Panc1 (cell line): ENCODE measurements at regions not wholly inside any gene's neighbourhood (a gene's known extent, or its start where the extent isn't known, plus 50 kb on each side); places are given as distances from the start of the nearest gene placed in this dataset.

Experiments
- ATAC-seq: fragments of 200-7000 bp; cut with Tn5 transposase; 2 replicates; pipeline ENCODE4 v1.9.1; 2020; ENCODE audit warnings: mild to moderate bottlenecking, moderate library complexity
- BruUV-seq: library from RNA; stranded (reverse); fragments of 400-500 nt; replicated peaks from 2 replicates; lab custom pipeline; 2021; lab: Mats Ljungman, UMichigan
- CTCF ChIA-PET: fragments of 300-600 bp; sonication (Branson Sonifier 250); formaldehyde crosslinking; loops from one replicate; lab custom pipeline; 2022; ENCODE audit warnings: antibody characterized with exemption; lab: Charles Lee
- POLR2A ChIA-PET: fragments of 300-600 bp; sonication (Branson Sonifier 250); formaldehyde crosslinking; loops from one replicate; lab custom pipeline; 2022; ENCODE audit warnings: antibody characterized with exemption; lab: Charles Lee
- DNase-seq: peaks from one replicate; pipeline ENCODE4 v3.0.0-alpha.2; 2010; ENCODE audit warnings: low read depth, low spot score
- H3K27ac ChIP-seq: 2 replicates; pipeline ENCODE4 v1.5.1; 2011; ENCODE audit warnings: mild to moderate bottlenecking, low read length, inconsistent platforms
- H3K27me3 ChIP-seq: fragments of 200-500 bp; sonication (Bioruptor generic); 2 replicates; pipeline ENCODE4 v1.6.0; 2014; ENCODE audit warnings: low read length, inconsistent platforms; ENCODE audit not compliant: control insufficient read depth, insufficient read depth
- H3K36me3 ChIP-seq: fragments of 200-500 bp; sonication (Bioruptor generic); 2 replicates; pipeline ENCODE4 v1.5.1; 2014; ENCODE audit warnings: inconsistent platforms, mild to moderate bottlenecking, low read length, moderate library complexity; ENCODE audit not compliant: control insufficient read depth, insufficient read depth
- H3K4me1 ChIP-seq: 2 replicates; pipeline ENCODE4 v1.5.1; 2011; ENCODE audit warnings: inconsistent platforms, mild to moderate bottlenecking, low read length, moderate library complexity; ENCODE audit not compliant: control insufficient read depth, insufficient read depth
- H3K4me3 ChIP-seq, 2 experiments: 2 replicates each; pipeline ENCODE4 v1.5.1; 2011 to 2012; ENCODE audit warnings: low read depth in 2 of 2, low read length in 2 of 2, mild to moderate bottlenecking in 2 of 2, inconsistent platforms in 1 of 2, moderate library complexity in 1 of 2
- H3K9me3 ChIP-seq: fragments of 200-500 bp; sonication (Bioruptor generic); 2 replicates; pipeline ENCODE4 v1.5.1; 2014; ENCODE audit warnings: low read depth, mild to moderate bottlenecking, inconsistent platforms, low read length, moderate library complexity; ENCODE audit not compliant: control insufficient read depth, insufficient read depth
- POLR2AphosphoS5 ChIP-seq: IDR thresholded peaks from 2 replicates; pipeline ENCODE4 v1.6.1; 2012; ENCODE audit warnings: mild to moderate bottlenecking, low read depth, low read length, moderate library complexity
- SIN3A ChIP-seq: IDR thresholded peaks from 2 replicates; pipeline ENCODE4 v1.6.1; 2012; ENCODE audit warnings: low read depth, mild to moderate bottlenecking, low read length, moderate library complexity, borderline replicate concordance; ENCODE audit not compliant: insufficient read depth
- TCF7L2 ChIP-seq: IDR thresholded peaks from 2 replicates; pipeline ENCODE4 v1.6.1; 2011; ENCODE audit warnings: mild to moderate bottlenecking, low read depth, low read length, inconsistent platforms
- in situ Hi-C: cut with HindIII; loops from 2 replicates; pipeline ENCODE4 v1.10.0; 2016; ENCODE audit warnings: low sequenced_read_pairs, low pct_unique_long_range_greater_than_20kb
- intact Hi-C: fragments of 100-400 bp; cut with micrococcal nuclease; formaldehyde crosslinking; loops from one replicate; pipeline ENCODE4 v1.10.0; 2022; ENCODE audit not compliant: unreplicated experiment
- TF ChIP-seq, protein P1 (sequence below), 2 experiments: IDR thresholded peaks; 2 replicates each; pipeline ENCODE4 v1.6.1; 2011 to 2012; ENCODE audit warnings: low read depth in 2 of 2, control low read depth in 1 of 2, low read length in 1 of 2, mild to moderate bottlenecking in 1 of 2, moderate library complexity in 1 of 2; ENCODE audit not compliant: insufficient read depth in 1 of 2
- TF ChIP-seq, protein P2 (sequence below): fragments of 450-650 bp; IDR thresholded peaks from 2 replicates; pipeline ENCODE4 v1.5.1; 2017; ENCODE audit warnings: mild to moderate bottlenecking

DNA sequence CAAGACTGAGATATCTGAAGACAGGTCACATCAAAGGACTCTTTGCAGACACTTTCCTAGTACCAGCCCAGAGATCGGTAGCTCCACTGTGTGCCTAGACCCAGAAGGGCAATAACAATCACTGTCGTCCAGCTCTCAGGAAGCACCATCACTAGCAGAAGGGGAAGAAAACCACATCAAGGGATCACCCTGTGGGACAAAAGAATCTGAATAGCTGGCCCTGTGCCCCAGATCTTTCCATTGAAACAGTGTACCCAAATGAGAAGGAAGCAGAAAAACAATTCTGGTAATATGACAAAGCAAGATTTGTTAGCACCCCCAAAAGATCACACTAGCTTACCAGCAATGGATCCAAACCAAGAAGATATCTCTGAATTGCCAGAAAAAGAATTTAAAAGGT is 404.4 kb upstream of the NECTIN3 start:
- no peak overlapping the region for H3K27ac ChIP-seq
- ATAC-seq (no peak), DNase-seq (no peak)
- no peaks in the 10 kb centered on the region for H3K4me1 ChIP-seq
- TF ChIP-seq TCF7L2 (no peak), POLR2AphosphoS5 (no peak)
- TF ChIP-seq, protein P1, sequence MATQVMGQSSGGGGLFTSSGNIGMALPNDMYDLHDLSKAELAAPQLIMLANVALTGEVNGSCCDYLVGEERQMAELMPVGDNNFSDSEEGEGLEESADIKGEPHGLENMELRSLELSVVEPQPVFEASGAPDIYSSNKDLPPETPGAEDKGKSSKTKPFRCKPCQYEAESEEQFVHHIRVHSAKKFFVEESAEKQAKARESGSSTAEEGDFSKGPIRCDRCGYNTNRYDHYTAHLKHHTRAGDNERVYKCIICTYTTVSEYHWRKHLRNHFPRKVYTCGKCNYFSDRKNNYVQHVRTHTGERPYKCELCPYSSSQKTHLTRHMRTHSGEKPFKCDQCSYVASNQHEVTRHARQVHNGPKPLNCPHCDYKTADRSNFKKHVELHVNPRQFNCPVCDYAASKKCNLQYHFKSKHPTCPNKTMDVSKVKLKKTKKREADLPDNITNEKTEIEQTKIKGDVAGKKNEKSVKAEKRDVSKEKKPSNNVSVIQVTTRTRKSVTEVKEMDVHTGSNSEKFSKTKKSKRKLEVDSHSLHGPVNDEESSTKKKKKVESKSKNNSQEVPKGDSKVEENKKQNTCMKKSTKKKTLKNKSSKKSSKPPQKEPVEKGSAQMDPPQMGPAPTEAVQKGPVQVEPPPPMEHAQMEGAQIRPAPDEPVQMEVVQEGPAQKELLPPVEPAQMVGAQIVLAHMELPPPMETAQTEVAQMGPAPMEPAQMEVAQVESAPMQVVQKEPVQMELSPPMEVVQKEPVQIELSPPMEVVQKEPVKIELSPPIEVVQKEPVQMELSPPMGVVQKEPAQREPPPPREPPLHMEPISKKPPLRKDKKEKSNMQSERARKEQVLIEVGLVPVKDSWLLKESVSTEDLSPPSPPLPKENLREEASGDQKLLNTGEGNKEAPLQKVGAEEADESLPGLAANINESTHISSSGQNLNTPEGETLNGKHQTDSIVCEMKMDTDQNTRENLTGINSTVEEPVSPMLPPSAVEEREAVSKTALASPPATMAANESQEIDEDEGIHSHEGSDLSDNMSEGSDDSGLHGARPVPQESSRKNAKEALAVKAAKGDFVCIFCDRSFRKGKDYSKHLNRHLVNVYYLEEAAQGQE (IDR thresholded peaks at IDR 0.05; ENCODE audit: insufficient read depth in 1 of 2, low read depth in 2 of 2, low read length in 1 of 2): no peak
- H3K9me3 ChIP-seq: no peaks in the 10 kb centered on the region
- H3K36me3 ChIP-seq: no peaks in the 10 kb centered on the region
- no peaks in the 10 kb centered on the region for H3K27me3 ChIP-seq
- ChIA-PET CTCF (interaction anchor here (0.7 kb wide), 1 partner anchor 988 kb away, joined by 3 read pairs; no protein-coding TSS in a partner anchor), POLR2A (no interaction called here)
- BruUV-seq: no TSS peak
- no peak overlapping the region for H3K4me3 ChIP-seq
- in situ Hi-C loops: no loop called here
- intact Hi-C loops: no loop called here

- TF ChIP-seq, protein P1 (IDR thresholded peaks at IDR 0.05; ENCODE audit: insufficient read depth in 1 of 2, low read depth in 2 of 2, low read length in 1 of 2): no peak
- no peak for TF ChIP-seq SIN3A
- TF ChIP-seq TCF7L2: no peak
- TF ChIP-seq, protein P2, sequence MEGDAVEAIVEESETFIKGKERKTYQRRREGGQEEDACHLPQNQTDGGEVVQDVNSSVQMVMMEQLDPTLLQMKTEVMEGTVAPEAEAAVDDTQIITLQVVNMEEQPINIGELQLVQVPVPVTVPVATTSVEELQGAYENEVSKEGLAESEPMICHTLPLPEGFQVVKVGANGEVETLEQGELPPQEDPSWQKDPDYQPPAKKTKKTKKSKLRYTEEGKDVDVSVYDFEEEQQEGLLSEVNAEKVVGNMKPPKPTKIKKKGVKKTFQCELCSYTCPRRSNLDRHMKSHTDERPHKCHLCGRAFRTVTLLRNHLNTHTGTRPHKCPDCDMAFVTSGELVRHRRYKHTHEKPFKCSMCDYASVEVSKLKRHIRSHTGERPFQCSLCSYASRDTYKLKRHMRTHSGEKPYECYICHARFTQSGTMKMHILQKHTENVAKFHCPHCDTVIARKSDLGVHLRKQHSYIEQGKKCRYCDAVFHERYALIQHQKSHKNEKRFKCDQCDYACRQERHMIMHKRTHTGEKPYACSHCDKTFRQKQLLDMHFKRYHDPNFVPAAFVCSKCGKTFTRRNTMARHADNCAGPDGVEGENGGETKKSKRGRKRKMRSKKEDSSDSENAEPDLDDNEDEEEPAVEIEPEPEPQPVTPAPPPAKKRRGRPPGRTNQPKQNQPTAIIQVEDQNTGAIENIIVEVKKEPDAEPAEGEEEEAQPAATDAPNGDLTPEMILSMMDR: no peak
- TF ChIP-seq POLR2AphosphoS5: no peak
- in situ Hi-C loops (no loop called here), intact Hi-C loops (no loop called here)
- no peak overlapping the region for H3K27ac ChIP-seq
- DNase-seq: no peak
- POLR2A ChIA-PET: no interaction called here
- no peaks in the 10 kb centered on the region for H3K27me3 ChIP-seq
- no peaks in the 10 kb centered on the region for H3K4me1 ChIP-seq
- no peak for ATAC-seq
- CTCF ChIA-PET: no interaction called here
- no peaks in the 10 kb centered on the region for H3K36me3 ChIP-seq
- H3K4me3 ChIP-seq: no peak overlapping the region
- no peaks in the 10 kb centered on the region for H3K9me3 ChIP-seq
- BruUV-seq: no TSS peak
Observed at GRCh38 chr3:110670407-110670806, 401.2 kb upstream of the NECTIN3 start.
